Transverse colon (tissue), 4 donors: ENCODE measurements at regions not wholly inside any gene's neighbourhood (a gene's known extent, or its start where the extent isn't known, plus 50 kb on each side); places are given as distances from the start of the nearest gene placed in this dataset.

Experiments used
- DNase-seq: peaks from one replicate; pipeline ENCODE4 v3.0.0-alpha.2; 2019
- H3K27ac ChIP-seq, 4 donors: fragments of 200-600 bp; sonication (generic); 2 replicates each; pipeline ENCODE4 v1.5.1; 2016 to 2018; ENCODE audit warnings: inconsistent platforms in 4 of 4
- H3K27me3 ChIP-seq: fragments of 200-600 bp; sonication (generic); 2 replicates; pipeline ENCODE4 v1.5.1; 2017; ENCODE audit warnings: inconsistent platforms
- H3K36me3 ChIP-seq, 4 donors: fragments of 200-600 bp; sonication (generic); 2 replicates each; pipeline ENCODE4 v1.5.1; 2017 to 2019; ENCODE audit warnings: inconsistent platforms in 4 of 4
- H3K4me1 ChIP-seq, 4 donors: fragments of 200-600 bp; sonication (generic); 2 replicates each; pipeline ENCODE4 v1.5.1; 2017 to 2020; ENCODE audit warnings: inconsistent platforms in 4 of 4
- H3K4me3 ChIP-seq, 4 donors: fragments of 200-600 bp; sonication (generic); 1 replicate in 1 of 4; 2 replicates in 3 of 4; pipeline versions ENCODE4 v1.5.1 to v1.6.1; 2017 to 2019; ENCODE audit warnings: inconsistent platforms in 4 of 4
- H3K9me3 ChIP-seq, 2 donors: fragments of 200-600 bp; sonication (generic); 2 replicates each; pipeline ENCODE4 v1.5.1; 2017 to 2019; ENCODE audit warnings: inconsistent platforms in 2 of 2
- EP300 ChIP-seq: sonication (generic); formaldehyde crosslinking; IDR thresholded peaks from one replicate; pipeline ENCODE4 v1.6.1; 2017; ENCODE audit warnings: antibody characterized with exemption, low read depth
- POLR2A ChIP-seq: fragments of 450-650 bp; IDR thresholded peaks from one replicate; pipeline ENCODE4 v1.6.1; 2016; ENCODE audit warnings: antibody characterized with exemption, mild to moderate bottlenecking, moderate library complexity
- POLR2AphosphoS5 ChIP-seq, 3 donors: sonication (generic); formaldehyde crosslinking; IDR thresholded peaks; one replicate each; pipeline ENCODE4 v1.6.1; 2016; ENCODE audit warnings: antibody characterized with exemption in 3 of 3
- WGBS, 2 donors: methylation state at CpG; one replicate each; pipeline ENCODE4 v1.1.5; 2018; ENCODE audit warnings: low coverage in 1 of 2; 5-methylcytosine and 5-hydroxymethylcytosine counted together
- in situ Hi-C, 4 donors: fragments of 200-750 bp; cut with MboI; loops; one replicate each; pipeline versions ENCODE4 v1.15.0 to v1.15.1; 2017; ENCODE audit warnings: low sequenced_read_pairs in 3 of 4, low pct_ligation_motif_present in 1 of 4, low pct_unique_long_range_greater_than_20kb in 1 of 4
- intact Hi-C: fragments of 100-400 bp; cut with DNase I; formaldehyde crosslinking; loops from one replicate; pipeline ENCODE4 v1.15.1; 2023; ENCODE audit warnings: low total_unique reads
- TF ChIP-seq, protein P1 (sequence below), 5 experiments: fragments of 200-600 bp in 3 of 5; fragments of 450-650 bp in 2 of 5; sonication (generic) in 3 of 5; IDR thresholded peaks; 1 replicate in 2 of 5; 2 replicates in 3 of 5; pipeline ENCODE4 v1.5.1; 2016 to 2017; ENCODE audit warnings: antibody characterized with exemption in 5 of 5, inconsistent platforms in 3 of 5, mild to moderate bottlenecking in 2 of 5, moderate library complexity in 1 of 5

DNA sequence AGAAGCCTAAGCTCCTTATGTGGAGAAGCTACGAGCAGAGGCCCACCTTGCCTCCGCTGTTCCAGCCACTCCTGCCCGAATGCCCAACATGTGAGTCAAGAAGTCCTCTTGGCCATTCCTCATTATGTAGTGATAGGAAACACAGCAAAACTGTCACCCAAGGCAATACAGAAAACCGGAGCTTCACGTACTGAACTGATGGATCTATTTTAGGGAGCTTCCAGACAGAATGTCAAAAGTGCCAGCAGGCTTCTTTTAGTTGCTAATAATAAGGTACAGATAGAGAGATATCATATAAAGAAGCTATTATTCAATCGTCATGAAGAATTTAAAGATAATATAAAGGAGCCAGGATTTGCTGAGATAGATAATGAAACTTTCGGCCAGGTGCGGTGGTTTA, 91.6 kb upstream of the SYT10 start:
- H3K27me3 ChIP-seq: no peaks in the 10 kb centered on the region
- DNase-seq: no peak
- no peaks in the 10 kb centered on the region for H3K9me3 ChIP-seq
- intact Hi-C loops (no loop called here), in situ Hi-C loops (no loop called here)
- 77 to 84% methylated on average over 6 to 8 of the region's 8 CpGs for WGBS, 2 donors
- H3K27ac ChIP-seq: no peak overlapping the region
- H3K4me1 ChIP-seq: no peaks in the 10 kb centered on the region
- TF ChIP-seq, protein P1, sequence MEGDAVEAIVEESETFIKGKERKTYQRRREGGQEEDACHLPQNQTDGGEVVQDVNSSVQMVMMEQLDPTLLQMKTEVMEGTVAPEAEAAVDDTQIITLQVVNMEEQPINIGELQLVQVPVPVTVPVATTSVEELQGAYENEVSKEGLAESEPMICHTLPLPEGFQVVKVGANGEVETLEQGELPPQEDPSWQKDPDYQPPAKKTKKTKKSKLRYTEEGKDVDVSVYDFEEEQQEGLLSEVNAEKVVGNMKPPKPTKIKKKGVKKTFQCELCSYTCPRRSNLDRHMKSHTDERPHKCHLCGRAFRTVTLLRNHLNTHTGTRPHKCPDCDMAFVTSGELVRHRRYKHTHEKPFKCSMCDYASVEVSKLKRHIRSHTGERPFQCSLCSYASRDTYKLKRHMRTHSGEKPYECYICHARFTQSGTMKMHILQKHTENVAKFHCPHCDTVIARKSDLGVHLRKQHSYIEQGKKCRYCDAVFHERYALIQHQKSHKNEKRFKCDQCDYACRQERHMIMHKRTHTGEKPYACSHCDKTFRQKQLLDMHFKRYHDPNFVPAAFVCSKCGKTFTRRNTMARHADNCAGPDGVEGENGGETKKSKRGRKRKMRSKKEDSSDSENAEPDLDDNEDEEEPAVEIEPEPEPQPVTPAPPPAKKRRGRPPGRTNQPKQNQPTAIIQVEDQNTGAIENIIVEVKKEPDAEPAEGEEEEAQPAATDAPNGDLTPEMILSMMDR (IDR thresholded peaks at IDR 0.05): no peak
- TF ChIP-seq POLR2AphosphoS5 (IDR thresholded peaks at IDR 0.05) (no peak), EP300 (no peak), POLR2A (no peak)
- H3K4me3 ChIP-seq: no peak overlapping the region
- H3K36me3 ChIP-seq: no peaks in the 10 kb centered on the region

DNA sequence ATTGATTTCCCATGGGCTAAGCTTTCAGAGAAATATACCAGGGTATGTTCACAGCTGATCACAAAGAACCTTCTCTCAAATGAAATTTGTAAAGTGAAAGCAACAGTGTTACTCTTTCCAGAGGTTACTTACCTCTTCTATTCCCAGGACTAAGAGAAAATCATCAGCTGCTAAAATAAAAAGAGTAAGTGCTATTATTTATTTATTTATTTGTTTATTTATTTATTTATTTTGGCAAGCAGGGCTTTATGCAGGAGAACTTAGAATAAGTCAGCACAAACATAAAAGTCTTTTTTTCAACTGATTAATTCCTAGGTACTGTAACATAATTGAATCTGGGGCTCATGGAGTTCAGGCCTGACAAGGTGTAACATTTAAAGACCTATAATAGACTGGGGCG, 93.9 kb upstream of the SYT10 start:
- no peaks in the 10 kb centered on the region for H3K36me3 ChIP-seq
- DNase-seq: no peak
- no peaks in the 10 kb centered on the region for H3K4me1 ChIP-seq
- TF ChIP-seq, protein P1 (IDR thresholded peaks at IDR 0.05): no peak
- TF ChIP-seq POLR2AphosphoS5 (IDR thresholded peaks at IDR 0.05) (no peak), POLR2A (no peak), EP300 (no peak)
- WGBS, 2 donors: 78 to 100% methylated on average over 1 of the region's 1 CpG
- in situ Hi-C loops: no loop called here
- H3K27me3 ChIP-seq: no peaks in the 10 kb centered on the region
- H3K9me3 ChIP-seq: no peaks in the 10 kb centered on the region
- H3K4me3 ChIP-seq: no peak overlapping the region
- no peak overlapping the region for H3K27ac ChIP-seq
- intact Hi-C loops: no loop called here

DNA sequence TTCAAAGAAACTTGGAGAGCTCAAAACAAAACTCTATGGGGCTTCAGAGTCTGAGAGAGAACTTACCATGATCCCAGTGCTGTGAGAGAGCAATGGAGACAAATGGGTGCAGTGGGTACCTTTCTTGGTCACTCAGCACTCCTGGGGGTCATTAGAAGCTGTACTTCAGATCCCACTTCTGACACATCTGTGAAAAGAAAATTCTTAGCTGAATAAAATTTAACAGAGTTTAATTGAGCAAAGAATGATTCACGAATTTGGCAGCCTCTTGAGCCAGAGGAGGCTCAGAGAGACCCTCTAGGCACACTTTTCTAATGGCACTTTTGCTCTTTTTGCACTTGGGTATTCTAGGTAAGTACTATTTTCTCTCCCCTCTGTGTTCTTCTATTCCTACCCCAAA, 96.8 kb upstream of the SYT10 start:
- H3K27me3 ChIP-seq: no peaks in the 10 kb centered on the region
- TF ChIP-seq POLR2AphosphoS5 (IDR thresholded peaks at IDR 0.05) (no peak), POLR2A (no peak), EP300 (no peak)
- TF ChIP-seq, protein P1 (IDR thresholded peaks at IDR 0.05): no peak
- no peaks in the 10 kb centered on the region for H3K4me1 ChIP-seq
- H3K9me3 ChIP-seq: peaks cover 0 to 3% of the 10 kb centered on the region in 2 donors
- H3K4me3 ChIP-seq: no peak overlapping the region
- in situ Hi-C loops: no loop called here
- no peak for DNase-seq
- intact Hi-C loops: no loop called here
- H3K27ac ChIP-seq: no peak overlapping the region
- WGBS, 2 donors: 33 to 59% methylated on average over 1 of the region's 1 CpG
- H3K36me3 ChIP-seq: no peaks in the 10 kb centered on the region

DNA sequence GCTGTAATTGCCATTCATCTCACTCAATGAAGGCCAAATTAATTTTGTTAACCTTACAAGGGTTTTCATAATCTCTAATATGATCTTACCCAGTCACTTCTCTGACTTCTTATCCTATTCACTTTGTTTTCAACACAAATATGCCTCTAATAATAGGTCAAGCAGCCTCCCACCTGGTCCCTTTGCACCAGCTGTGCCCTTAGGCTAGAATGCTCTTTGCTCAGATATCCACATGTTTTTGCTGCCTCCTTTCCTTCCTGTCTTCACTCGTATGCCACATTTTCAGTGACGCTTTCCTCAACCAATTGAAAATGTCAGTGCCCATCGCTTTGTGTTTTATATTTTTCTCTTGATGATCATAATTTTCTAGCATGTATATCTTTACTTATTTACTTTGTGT, 106.4 kb upstream of the SYT10 start:
- WGBS, 2 donors: 84 to 87% methylated on average over 3 of the region's 3 CpGs
- Histone ChIP-seq H3K36me3 (no peaks in the 10 kb centered on the region), H3K27ac (no peak overlapping the region), H3K4me1 (no peaks in the 10 kb centered on the region), H3K4me3 (no peak overlapping the region), H3K9me3 (peaks cover 0 to 7% of the 10 kb centered on the region in 2 donors), H3K27me3 (no peaks in the 10 kb centered on the region)
- TF ChIP-seq, protein P1 (IDR thresholded peaks at IDR 0.05): no peak
- TF ChIP-seq POLR2AphosphoS5 (IDR thresholded peaks at IDR 0.05) (no peak), EP300 (no peak), POLR2A (no peak)
- intact Hi-C loops: no loop called here
- no peak for DNase-seq
- in situ Hi-C loops: no loop called here
